Liver (tissue), 3 donors: ENCODE measurements at regions not wholly inside any gene's neighbourhood (a gene's known extent, or its start where the extent isn't known, plus 50 kb on each side); places are given as distances from the start of the nearest gene placed in this dataset.

Source experiments
- EGR1 ChIP-seq, 2 donors: IDR thresholded peaks; 2 replicates each; pipeline ENCODE4 v1.6.1; 2016 to 2018; ENCODE audit warnings: antibody characterized with exemption in 2 of 2, low read depth in 2 of 2
- GABPA ChIP-seq, 2 donors: IDR thresholded peaks in 1 of 2; conservative IDR thresholded peaks in 1 of 2; 2 replicates each; pipeline ENCODE4 v1.6.1; 2016; ENCODE audit warnings: antibody characterized with exemption in 2 of 2, mild to moderate bottlenecking in 1 of 2, moderate library complexity in 1 of 2
- HNF4G ChIP-seq: IDR thresholded peaks from 2 replicates; pipeline ENCODE4 v1.6.1; 2016; ENCODE audit warnings: antibody characterized with exemption
- JUND ChIP-seq, 2 donors: IDR thresholded peaks; 2 replicates each; pipeline ENCODE4 v1.6.1; 2016; ENCODE audit warnings: antibody characterized with exemption in 2 of 2
- RXRA ChIP-seq, 2 donors: IDR thresholded peaks; 2 replicates each; pipeline ENCODE4 v1.6.1; 2017 to 2018; ENCODE audit warnings: antibody characterized with exemption in 2 of 2, mild to moderate bottlenecking in 1 of 2
- TAF1 ChIP-seq: conservative IDR thresholded peaks from 2 replicates; pipeline ENCODE4 v1.6.1; 2016; ENCODE audit warnings: antibody characterized with exemption, mild to moderate bottlenecking
- TF ChIP-seq, protein P1 (sequence below): fragments of 150-350 bp; IDR thresholded peaks from 2 replicates; pipeline ENCODE4 v1.5.1; 2017; ENCODE audit warnings: improper control_type of control experiment, low read depth, low read length; ENCODE audit not compliant: missing input control
- donor health status: healthy.
- donor health status: healthy.

DNA sequence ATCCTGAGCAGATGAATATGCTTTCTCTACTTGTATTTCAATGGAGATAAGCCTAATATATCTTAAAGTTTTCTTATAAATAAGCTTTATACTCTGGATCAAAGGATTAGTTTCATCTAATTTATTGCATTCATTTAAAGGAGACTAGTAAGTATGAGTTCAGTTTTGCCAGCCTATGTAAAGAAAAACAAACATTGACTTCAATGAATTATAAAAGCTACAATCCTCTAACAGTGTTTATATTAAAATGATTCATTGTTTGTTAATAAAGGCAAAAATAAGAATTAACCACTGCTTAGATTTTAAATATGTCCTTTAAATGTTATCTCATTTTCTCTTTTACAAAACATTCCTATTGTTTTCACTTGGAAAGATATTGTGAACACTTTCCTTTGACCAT lies 566.0 kb downstream of the EPHA4 start:
- no peak for TF ChIP-seq GABPA (IDR thresholded peaks at IDR 0.05 in 1 of 2, conservative IDR thresholded peaks at IDR 0.05 in 1 of 2)
- TF ChIP-seq, protein P1, sequence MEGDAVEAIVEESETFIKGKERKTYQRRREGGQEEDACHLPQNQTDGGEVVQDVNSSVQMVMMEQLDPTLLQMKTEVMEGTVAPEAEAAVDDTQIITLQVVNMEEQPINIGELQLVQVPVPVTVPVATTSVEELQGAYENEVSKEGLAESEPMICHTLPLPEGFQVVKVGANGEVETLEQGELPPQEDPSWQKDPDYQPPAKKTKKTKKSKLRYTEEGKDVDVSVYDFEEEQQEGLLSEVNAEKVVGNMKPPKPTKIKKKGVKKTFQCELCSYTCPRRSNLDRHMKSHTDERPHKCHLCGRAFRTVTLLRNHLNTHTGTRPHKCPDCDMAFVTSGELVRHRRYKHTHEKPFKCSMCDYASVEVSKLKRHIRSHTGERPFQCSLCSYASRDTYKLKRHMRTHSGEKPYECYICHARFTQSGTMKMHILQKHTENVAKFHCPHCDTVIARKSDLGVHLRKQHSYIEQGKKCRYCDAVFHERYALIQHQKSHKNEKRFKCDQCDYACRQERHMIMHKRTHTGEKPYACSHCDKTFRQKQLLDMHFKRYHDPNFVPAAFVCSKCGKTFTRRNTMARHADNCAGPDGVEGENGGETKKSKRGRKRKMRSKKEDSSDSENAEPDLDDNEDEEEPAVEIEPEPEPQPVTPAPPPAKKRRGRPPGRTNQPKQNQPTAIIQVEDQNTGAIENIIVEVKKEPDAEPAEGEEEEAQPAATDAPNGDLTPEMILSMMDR, result no peak
- no peak for TF ChIP-seq EGR1 (IDR thresholded peaks at IDR 0.05; ENCODE audit: low read depth in 2 of 2)
- no peak for TF ChIP-seq HNF4G
- no peak for TF ChIP-seq TAF1
- no peak for TF ChIP-seq JUND (IDR thresholded peaks at IDR 0.05)
- TF ChIP-seq RXRA (IDR thresholded peaks at IDR 0.05), result no peak
